Suppressor macrophage (primary cell): ENCODE measurements at regions not wholly inside any gene's neighbourhood (a gene's known extent, or its start where the extent isn't known, plus 50 kb on each side); places are given as distances from the start of the nearest gene placed in this dataset.

Source experiments
- DNase-seq, 4 experiments: peaks; one replicate each; pipeline ENCODE4 v3.0.0-alpha.2; 2020 to 2022

DNA sequence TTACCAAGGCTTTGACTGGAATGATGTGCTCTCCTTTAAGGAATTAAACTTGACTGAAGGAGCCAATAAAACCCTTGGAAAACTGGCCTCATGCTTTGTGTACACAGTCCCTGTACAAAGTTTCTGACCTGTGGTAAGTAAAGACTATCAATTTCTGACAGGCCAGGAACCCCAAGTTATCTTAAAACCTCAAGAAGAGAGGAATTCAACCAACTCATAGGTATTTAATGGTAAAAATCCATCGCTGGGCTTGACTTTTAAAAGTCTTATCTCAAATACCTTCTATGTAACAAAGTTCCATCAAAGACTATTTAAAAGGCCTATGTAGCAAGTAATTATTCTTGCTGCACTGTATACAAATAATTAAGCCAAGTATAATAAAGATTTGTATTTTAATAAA lies 103.7 kb upstream of the TENT5D start:
- no peak for DNase-seq

DNA sequence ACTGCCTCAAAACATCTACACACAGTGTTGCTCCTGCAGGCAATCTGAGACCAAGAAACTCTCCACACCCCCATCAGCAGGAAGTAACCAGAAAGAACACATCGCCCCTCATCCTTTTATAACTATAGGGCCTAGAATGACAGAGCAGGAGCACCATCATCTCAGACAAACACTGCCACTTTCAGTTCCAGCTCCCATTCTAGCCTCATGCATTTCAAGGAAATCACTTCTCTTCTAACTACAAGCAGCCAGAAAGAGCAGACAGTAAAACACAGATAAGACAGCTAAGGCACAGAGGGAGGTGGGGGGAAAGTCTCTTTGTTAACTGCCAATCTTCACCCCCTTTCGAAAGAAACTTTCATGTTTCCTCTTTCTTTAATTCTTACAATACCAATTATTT lies 102.6 kb upstream of the TENT5D start:
- DNase-seq = no peak

DNA sequence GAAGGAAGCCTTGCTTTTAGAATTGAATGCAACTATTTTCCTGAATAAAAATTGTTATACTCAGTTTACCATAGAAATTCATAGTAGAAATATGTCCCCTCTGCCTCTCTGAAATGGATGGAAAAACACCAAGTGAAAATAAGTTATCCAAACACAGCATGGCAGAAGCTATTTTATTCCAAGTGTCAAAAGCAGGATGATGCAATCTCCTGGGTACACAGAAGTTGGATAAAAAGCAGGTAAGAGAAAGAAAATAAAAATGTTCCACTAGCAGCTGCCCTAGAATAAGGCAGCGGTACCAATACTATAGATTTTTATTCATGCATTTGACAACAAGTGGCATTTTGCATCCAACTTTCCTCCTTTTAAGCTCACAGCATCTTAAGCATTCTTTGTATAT lies 89.0 kb upstream of the TENT5D start:
- no peak for DNase-seq

DNA sequence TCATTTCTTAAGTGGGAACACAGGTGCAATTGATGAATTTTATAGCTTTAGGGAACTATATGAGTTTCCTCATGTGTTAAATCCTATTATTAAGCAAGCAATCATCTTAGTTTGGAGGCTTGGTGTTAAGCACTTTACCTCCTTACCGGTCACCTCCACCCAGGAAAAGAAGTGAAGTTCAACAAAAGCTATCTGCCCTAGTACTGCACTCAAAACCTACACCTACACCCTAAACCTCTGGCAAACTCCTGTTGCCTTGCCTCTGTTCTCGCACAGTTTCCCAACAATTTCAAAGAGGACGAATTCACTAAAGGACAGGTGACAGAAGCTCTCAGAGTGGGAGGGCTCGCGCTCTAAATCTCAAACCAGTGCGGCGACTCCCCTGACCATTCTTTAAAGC lies 85.7 kb upstream of the TENT5D start:
- DNase-seq = no peak

DNA sequence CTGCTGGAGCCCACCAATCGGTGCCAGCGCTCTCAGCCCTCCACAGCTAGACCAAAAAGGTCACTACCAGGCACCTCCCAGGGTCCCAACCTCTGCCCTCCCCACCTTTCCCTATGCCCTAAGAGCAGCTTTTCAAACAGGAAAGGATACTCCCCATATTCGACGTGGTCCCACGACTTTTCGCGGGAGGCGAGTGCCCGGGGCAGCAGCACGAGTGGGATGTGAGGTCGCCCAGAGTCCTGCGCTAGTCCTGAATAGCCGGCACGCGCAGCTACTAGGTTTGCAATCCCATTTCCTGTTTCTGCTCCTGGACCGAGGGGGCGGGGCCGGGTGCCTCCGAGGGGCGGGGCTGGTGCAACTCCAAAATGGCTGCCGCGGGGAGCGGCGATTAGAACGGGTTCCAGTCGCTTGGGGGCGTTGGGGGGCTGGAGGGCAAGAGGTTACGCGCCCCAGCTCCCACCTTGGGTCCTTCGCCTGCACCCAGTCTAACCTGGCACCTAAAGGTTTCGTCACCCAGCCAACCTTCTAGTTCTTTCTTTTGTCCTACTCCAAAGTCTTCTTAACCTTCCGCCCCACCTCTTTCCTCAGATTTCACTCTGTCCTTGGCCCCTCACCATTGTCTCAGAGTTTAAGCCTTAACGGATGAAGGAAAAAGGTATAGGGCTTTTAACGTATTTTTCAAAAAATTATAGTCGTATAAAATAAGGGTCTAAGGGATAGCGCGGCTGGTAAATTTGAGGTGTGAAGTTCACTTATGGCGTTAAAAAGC lies 85.0 kb upstream of the TENT5D start:
- peak; percentile 3 to 61 (median 42) for DNase-seq

DNA sequence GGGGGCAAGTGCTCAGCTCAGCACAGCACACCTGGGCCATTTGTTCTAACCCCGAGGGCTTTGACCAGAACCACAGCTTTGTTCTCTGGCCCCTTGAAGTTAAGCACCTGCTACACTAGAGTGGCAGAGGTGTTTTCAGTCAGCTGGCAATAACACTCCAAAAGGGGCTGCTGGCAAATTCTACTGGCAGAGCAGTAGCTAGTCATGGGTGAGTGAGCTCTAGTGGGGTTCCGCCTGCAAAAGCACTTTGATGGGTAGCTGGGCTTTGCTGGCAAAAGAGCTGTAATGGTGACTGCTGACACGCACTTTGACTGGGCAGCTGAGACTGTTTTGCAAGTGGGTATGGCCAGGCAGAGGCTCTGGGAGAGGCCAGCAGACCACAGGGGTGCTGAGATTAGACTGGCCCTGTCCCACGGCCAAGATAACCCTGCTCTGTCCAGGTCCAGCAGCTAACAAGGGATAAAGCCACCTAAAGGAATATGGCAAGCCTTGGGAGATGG lies 65.2 kb upstream of the TENT5D start:
- no peak for DNase-seq
